ENCODE measurements at regions not wholly inside any gene's neighbourhood (a gene's known extent, or its start where the extent isn't known, plus 50 kb on each side); places are given as distances from the start of the nearest gene placed in this dataset.

GRCh38 chr12:115481141-115481540 lies 796.4 kb downstream of the MED13L start:
- TF ChIP-seq EP300 (conservative IDR thresholded peaks at IDR 0.05; ENCODE audit: poor library complexity, severe bottlenecking) (no peak), CTCF (IDR thresholded peaks at IDR 0.05; ENCODE audit: poor library complexity, severe bottlenecking) (no peak), MXI1 (conservative IDR thresholded peaks at IDR 0.05; ENCODE audit: poor library complexity, severe bottlenecking) (no peak), POLR2AphosphoS5 (IDR thresholded peaks at IDR 0.05) (no peak)
